Mesothelial cell of epicardium (in vitro differentiated cells): ENCODE measurements at regions not wholly inside any gene's neighbourhood (a gene's known extent, or its start where the extent isn't known, plus 50 kb on each side); places are given as distances from the start of the nearest gene placed in this dataset.

ENCODE experiments used
- DNase-seq, 2 experiments: peaks; one replicate each; pipeline ENCODE4 v3.0.0; 2021; ENCODE audit warnings: low spot score in 2 of 2; ENCODE audit not compliant: unreplicated experiment in 2 of 2
- H3K27ac Mint-ChIP-seq: 2 replicates; pipeline ENCODE4 v1.8.0; 2021; ENCODE audit warnings: mixed read lengths
- H3K27me3 Mint-ChIP-seq: 2 replicates; pipeline ENCODE4 v1.8.0; 2021; ENCODE audit warnings: low read depth, mixed read lengths
- H3K36me3 Mint-ChIP-seq: 2 replicates; pipeline ENCODE4 v1.8.0; 2021; ENCODE audit warnings: mixed read lengths
- H3K4me1 Mint-ChIP-seq: 2 replicates; pipeline ENCODE4 v1.8.0; 2021; ENCODE audit warnings: mixed read lengths
- H3K4me3 Mint-ChIP-seq: 2 replicates; pipeline ENCODE4 v1.8.0; 2021; ENCODE audit warnings: mild to moderate bottlenecking, moderate library complexity, mixed read lengths
- H3K9me3 Mint-ChIP-seq: 2 replicates; pipeline ENCODE4 v1.8.0; 2021; ENCODE audit warnings: mixed read lengths
- TF ChIP-seq, protein P1 (sequence below): fragments of 200-600 bp; sonication (generic); IDR thresholded peaks from one replicate; pipeline ENCODE4 v1.5.0; 2021; ENCODE audit warnings: antibody characterized with exemption; ENCODE audit not compliant: unreplicated experiment

- Mint-ChIP-seq H3K4me3 (no peak overlapping the region), H3K27me3 (no peaks in the 10 kb centered on the region), H3K36me3 (no peaks in the 10 kb centered on the region), H3K4me1 (peaks cover 10% of the 10 kb centered on the region), H3K9me3 (no peaks in the 10 kb centered on the region), H3K27ac (no peak overlapping the region)
- TF ChIP-seq, protein P1, sequence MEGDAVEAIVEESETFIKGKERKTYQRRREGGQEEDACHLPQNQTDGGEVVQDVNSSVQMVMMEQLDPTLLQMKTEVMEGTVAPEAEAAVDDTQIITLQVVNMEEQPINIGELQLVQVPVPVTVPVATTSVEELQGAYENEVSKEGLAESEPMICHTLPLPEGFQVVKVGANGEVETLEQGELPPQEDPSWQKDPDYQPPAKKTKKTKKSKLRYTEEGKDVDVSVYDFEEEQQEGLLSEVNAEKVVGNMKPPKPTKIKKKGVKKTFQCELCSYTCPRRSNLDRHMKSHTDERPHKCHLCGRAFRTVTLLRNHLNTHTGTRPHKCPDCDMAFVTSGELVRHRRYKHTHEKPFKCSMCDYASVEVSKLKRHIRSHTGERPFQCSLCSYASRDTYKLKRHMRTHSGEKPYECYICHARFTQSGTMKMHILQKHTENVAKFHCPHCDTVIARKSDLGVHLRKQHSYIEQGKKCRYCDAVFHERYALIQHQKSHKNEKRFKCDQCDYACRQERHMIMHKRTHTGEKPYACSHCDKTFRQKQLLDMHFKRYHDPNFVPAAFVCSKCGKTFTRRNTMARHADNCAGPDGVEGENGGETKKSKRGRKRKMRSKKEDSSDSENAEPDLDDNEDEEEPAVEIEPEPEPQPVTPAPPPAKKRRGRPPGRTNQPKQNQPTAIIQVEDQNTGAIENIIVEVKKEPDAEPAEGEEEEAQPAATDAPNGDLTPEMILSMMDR = no peak
- DNase-seq = no peak
Observed at GRCh38 chr7:106770191-106770590, 94.9 kb upstream of the PIK3CG start.

- no peaks in the 10 kb centered on the region for H3K4me1 Mint-ChIP-seq
- H3K9me3 Mint-ChIP-seq = peaks cover 9% of the 10 kb centered on the region
- no peak overlapping the region for H3K27ac Mint-ChIP-seq
- no peaks in the 10 kb centered on the region for H3K27me3 Mint-ChIP-seq
- H3K36me3 Mint-ChIP-seq = no peaks in the 10 kb centered on the region
- TF ChIP-seq, protein P1 = no peak
- DNase-seq = no peak
- H3K4me3 Mint-ChIP-seq = no peak overlapping the region
Observed at GRCh38 chr7:106772655-106773108, 92.4 kb upstream of the PIK3CG start.

DNA sequence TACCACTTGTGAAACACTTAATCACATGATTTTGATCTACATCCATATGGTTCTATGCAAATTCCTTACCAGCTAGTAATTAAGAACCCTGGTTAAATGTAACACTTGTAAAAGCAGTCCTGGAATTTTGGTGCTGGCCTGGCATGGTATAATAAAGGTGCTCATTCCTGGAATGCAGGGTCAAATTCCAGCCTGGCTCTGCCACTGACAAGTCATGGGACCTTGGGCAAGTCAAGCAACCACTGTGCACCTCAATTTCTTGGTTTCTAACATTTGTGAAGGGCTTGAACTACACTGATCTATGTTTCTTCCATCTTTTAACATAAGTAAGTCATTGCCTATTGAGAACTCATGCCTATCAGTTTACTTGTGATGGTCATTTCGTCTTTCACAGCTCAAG lies 91.9 kb upstream of the PIK3CG start:
- H3K4me1 Mint-ChIP-seq = no peaks in the 10 kb centered on the region
- TF ChIP-seq, protein P1 = no peak
- no peaks in the 10 kb centered on the region for H3K36me3 Mint-ChIP-seq
- no peak overlapping the region for H3K27ac Mint-ChIP-seq
- no peaks in the 10 kb centered on the region for H3K27me3 Mint-ChIP-seq
- H3K4me3 Mint-ChIP-seq = no peak overlapping the region
- peaks cover 9% of the 10 kb centered on the region for H3K9me3 Mint-ChIP-seq
- DNase-seq = no peak

GRCh38 chr7:106773721-106774120 lies 91.4 kb upstream of the PIK3CG start:
- peaks cover 9% of the 10 kb centered on the region for H3K9me3 Mint-ChIP-seq
- H3K27ac Mint-ChIP-seq = no peak overlapping the region
- no peak for DNase-seq

GRCh38 chr7:106774213-106774767 lies 90.8 kb upstream of the PIK3CG start:
- H3K4me3 Mint-ChIP-seq = no peak overlapping the region
- H3K27me3 Mint-ChIP-seq = no peaks in the 10 kb centered on the region
- H3K9me3 Mint-ChIP-seq = peaks cover 9% of the 10 kb centered on the region
- no peaks in the 10 kb centered on the region for H3K4me1 Mint-ChIP-seq
- no peak overlapping the region for H3K27ac Mint-ChIP-seq
- H3K36me3 Mint-ChIP-seq = no peaks in the 10 kb centered on the region
- TF ChIP-seq, protein P1 = no peak
- no peak for DNase-seq

More at GRCh38 chr7:106773721-106774120, 91.4 kb upstream of the PIK3CG start:
- no peak overlapping the region for H3K4me3 Mint-ChIP-seq
- TF ChIP-seq, protein P1 = no peak
- H3K36me3 Mint-ChIP-seq = no peaks in the 10 kb centered on the region
- H3K27me3 Mint-ChIP-seq = no peaks in the 10 kb centered on the region
- H3K4me1 Mint-ChIP-seq = no peaks in the 10 kb centered on the region
